UCSD-AML1 (cell line): ENCODE measurements at regions not wholly inside any gene's neighbourhood (a gene's known extent, or its start where the extent isn't known, plus 50 kb on each side); places are given as distances from the start of the nearest gene placed in this dataset.
"Not testable (repeated sequence)": the region's sequence is repeated elsewhere in the genome, so short reads cannot be mapped to it uniquely, and the experiment has no call there.

Experiments
- DNase-seq: peaks from one replicate; lab custom pipeline; 2025; ENCODE audit not compliant: unreplicated experiment; lab: John Stamatoyannopoulos, UW

- no peak for DNase-seq
These were observed 347.1 kb upstream of the DNAJC19 start for GRCh38 chr3:181336597-181336996.

GRCh38 chr3:181333394-181333793 lies 343.9 kb upstream of the DNAJC19 start:
- DNase-seq = no peak

- DNase-seq = no peak
These were observed 341.5 kb upstream of the DNAJC19 start for GRCh38 chr3:181330821-181331563.

- DNase-seq = no peak
These were observed 340.7 kb upstream of the DNAJC19 start for GRCh38 chr3:181330257-181330656.

GRCh38 chr3:181329024-181329423 lies 339.5 kb upstream of the DNAJC19 start:
- no peak for DNase-seq

- DNase-seq = no peak
These were observed 338.8 kb upstream of the DNAJC19 start for GRCh38 chr3:181328346-181328745.

- no peak for DNase-seq
These were observed 337.8 kb upstream of the DNAJC19 start for GRCh38 chr3:181327349-181327748.

GRCh38 chr3:181326637-181327223 lies 337.2 kb upstream of the DNAJC19 start:
- no peak for DNase-seq

GRCh38 chr3:181324516-181324915 lies 335.0 kb upstream of the DNAJC19 start:
- not testable (repeated sequence) for DNase-seq

GRCh38 chr3:181318321-181318720 lies 328.8 kb upstream of the DNAJC19 start:
- no peak for DNase-seq

- no peak for DNase-seq
These were observed 328.0 kb upstream of the DNAJC19 start for GRCh38 chr3:181317508-181317907.

- DNase-seq = no peak
These were observed 326.9 kb upstream of the DNAJC19 start for GRCh38 chr3:181316482-181316881.

- no peak for DNase-seq
These were observed 323.8 kb upstream of the DNAJC19 start for GRCh38 chr3:181313335-181313734.

- no peak for DNase-seq
These were observed 321.6 kb upstream of the DNAJC19 start for GRCh38 chr3:181311186-181311585.

GRCh38 chr3:181302960-181303359 lies 313.4 kb upstream of the DNAJC19 start:
- no peak for DNase-seq

GRCh38 chr3:181300033-181300432 lies 310.5 kb upstream of the DNAJC19 start:
- DNase-seq = no peak

GRCh38 chr3:181298421-181298820 lies 308.9 kb upstream of the DNAJC19 start:
- no peak for DNase-seq

- no peak for DNase-seq
These were observed 303.4 kb upstream of the DNAJC19 start for GRCh38 chr3:181292984-181293383.

GRCh38 chr3:181290941-181291340 lies 301.4 kb upstream of the DNAJC19 start:
- no peak for DNase-seq

GRCh38 chr3:181289306-181289705 lies 299.8 kb upstream of the DNAJC19 start:
- DNase-seq = no peak

GRCh38 chr3:181288145-181288544 lies 298.6 kb upstream of the DNAJC19 start:
- DNase-seq = no peak

GRCh38 chr3:181279239-181279565 lies 289.7 kb upstream of the DNAJC19 start:
- no peak for DNase-seq
